Osteocyte (in vitro differentiated cells): ENCODE measurements at regions not wholly inside any gene's neighbourhood (a gene's known extent, or its start where the extent isn't known, plus 50 kb on each side); places are given as distances from the start of the nearest gene placed in this dataset.

ENCODE experiments used
- DNase-seq: peaks from one replicate; pipeline ENCODE4 v3.0.0; 2021; ENCODE audit warnings: mixed read lengths; ENCODE audit not compliant: unreplicated experiment; ENCODE audit errors: extremely low spot score
- H3K27ac Mint-ChIP-seq: one replicate; pipeline ENCODE4 v1.8.0; 2021; ENCODE audit warnings: mild to moderate bottlenecking, mixed read lengths; ENCODE audit not compliant: unreplicated experiment
- H3K27me3 Mint-ChIP-seq: one replicate; pipeline ENCODE4 v1.8.0; 2021; ENCODE audit warnings: mixed read lengths; ENCODE audit not compliant: unreplicated experiment
- H3K36me3 Mint-ChIP-seq: one replicate; pipeline ENCODE4 v1.8.0; 2021; ENCODE audit warnings: mixed read lengths; ENCODE audit not compliant: unreplicated experiment
- H3K4me1 Mint-ChIP-seq: one replicate; pipeline ENCODE4 v1.8.0; 2021; ENCODE audit warnings: mixed read lengths; ENCODE audit not compliant: unreplicated experiment
- H3K4me3 Mint-ChIP-seq: one replicate; pipeline ENCODE4 v1.8.0; 2021; ENCODE audit warnings: mild to moderate bottlenecking, moderate library complexity, mixed read lengths; ENCODE audit not compliant: unreplicated experiment
- H3K9me3 Mint-ChIP-seq: one replicate; pipeline ENCODE4 v1.8.0; 2021; ENCODE audit warnings: mixed read lengths; ENCODE audit not compliant: unreplicated experiment
- TF ChIP-seq, protein P1 (sequence below): fragments of 200-600 bp; sonication (generic); IDR thresholded peaks from 2 replicates; pipeline ENCODE4 v1.5.0; 2021; ENCODE audit warnings: antibody characterized with exemption, mild to moderate bottlenecking, moderate library complexity

DNA sequence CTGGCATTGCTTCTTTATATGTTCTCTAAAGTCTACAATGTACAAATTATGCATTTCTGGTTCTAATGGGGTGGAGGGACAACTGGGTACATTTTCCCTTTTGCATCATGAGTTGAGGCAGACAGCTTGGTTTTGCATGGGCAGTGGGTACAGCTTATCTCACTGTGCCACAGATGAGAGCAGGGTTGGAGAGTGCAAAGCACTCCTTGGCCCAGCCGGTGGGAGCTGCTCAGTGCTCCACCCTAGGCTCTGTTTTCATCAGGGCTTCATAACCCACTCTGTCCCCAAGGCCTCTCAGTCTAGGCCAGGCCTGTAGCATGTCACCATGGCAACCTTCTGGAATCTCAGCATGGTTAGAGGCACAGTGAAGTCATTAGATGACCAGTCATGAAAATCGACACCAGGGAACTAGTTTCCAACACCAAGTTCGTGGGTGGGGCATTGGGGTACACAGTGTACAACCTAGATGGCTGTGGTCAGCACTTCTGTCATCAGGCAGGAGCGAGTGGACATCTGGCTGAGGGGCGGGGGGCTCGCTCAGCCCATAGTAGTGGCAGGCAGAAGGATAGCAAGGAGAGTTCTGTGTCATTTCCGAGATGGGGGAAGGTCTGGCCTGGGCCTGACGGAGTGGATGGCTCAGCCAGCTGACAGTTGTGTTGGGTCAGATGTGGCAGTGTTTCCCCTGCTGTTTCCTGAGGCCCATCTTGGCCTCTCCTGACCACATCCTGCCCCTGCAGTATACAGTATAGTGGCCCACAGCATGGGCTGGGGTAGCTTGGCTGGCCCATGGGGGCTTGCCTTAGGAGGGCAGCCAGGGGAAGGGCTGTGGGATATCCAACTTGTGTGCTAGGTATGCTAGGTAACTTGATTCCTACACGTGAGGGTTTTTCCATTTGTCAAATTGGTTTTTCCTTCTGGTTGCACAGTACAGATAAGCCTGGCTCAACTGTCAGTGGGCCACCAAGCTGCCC is 75.7 kb upstream of the PRR23C start:
- H3K4me1 Mint-ChIP-seq, result peaks cover 2% of the 10 kb centered on the region
- no peak overlapping the region for H3K27ac Mint-ChIP-seq
- H3K4me3 Mint-ChIP-seq, result no peak overlapping the region
- TF ChIP-seq, protein P1, sequence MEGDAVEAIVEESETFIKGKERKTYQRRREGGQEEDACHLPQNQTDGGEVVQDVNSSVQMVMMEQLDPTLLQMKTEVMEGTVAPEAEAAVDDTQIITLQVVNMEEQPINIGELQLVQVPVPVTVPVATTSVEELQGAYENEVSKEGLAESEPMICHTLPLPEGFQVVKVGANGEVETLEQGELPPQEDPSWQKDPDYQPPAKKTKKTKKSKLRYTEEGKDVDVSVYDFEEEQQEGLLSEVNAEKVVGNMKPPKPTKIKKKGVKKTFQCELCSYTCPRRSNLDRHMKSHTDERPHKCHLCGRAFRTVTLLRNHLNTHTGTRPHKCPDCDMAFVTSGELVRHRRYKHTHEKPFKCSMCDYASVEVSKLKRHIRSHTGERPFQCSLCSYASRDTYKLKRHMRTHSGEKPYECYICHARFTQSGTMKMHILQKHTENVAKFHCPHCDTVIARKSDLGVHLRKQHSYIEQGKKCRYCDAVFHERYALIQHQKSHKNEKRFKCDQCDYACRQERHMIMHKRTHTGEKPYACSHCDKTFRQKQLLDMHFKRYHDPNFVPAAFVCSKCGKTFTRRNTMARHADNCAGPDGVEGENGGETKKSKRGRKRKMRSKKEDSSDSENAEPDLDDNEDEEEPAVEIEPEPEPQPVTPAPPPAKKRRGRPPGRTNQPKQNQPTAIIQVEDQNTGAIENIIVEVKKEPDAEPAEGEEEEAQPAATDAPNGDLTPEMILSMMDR, result no peak
- DNase-seq, result peak; percentile 76
- H3K27me3 Mint-ChIP-seq, result peaks cover 3% of the 10 kb centered on the region
- H3K9me3 Mint-ChIP-seq, result no peaks in the 10 kb centered on the region
- no peaks in the 10 kb centered on the region for H3K36me3 Mint-ChIP-seq

DNA sequence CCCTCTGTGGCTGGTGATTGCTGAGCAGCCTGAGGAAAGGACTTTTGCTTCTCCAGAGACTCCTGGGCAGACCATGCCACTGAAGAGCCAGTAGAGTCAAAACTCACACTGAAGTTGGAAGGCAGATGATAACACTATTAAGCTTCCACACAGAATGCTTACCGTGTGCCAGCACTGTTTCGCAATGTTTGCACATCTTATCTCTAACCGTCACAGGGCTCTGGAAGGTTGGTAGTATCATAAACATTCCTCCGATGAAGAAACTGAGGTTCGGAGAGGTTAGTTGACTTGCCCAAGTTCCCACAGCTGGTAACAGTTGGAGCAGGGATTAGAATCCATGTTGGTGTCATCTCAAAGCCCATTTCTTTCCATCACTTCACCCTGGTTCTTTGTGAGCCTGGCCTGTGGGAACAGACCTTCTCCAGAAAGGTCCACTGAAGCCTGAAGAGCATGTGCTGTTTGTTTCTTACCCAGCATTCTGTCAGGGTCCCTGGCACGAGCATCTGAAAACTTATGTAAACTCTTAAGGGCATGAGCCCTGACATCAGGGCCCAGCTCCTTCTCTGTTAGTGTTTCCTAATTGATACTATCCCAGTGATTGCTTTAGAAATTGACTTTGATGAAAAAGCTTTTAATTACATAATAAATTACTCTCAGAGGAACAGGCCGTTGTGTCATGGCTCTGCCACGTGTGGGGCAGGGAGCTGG is 77.0 kb upstream of the PRR23C start:
- DNase-seq, result peak; percentile 42
- Mint-ChIP-seq H3K4me1 (peaks cover 2% of the 10 kb centered on the region), H3K36me3 (no peaks in the 10 kb centered on the region), H3K4me3 (no peak overlapping the region), H3K27ac (no peak overlapping the region), H3K27me3 (peaks cover 3% of the 10 kb centered on the region), H3K9me3 (no peaks in the 10 kb centered on the region)
- TF ChIP-seq, protein P1, result no peak

DNA sequence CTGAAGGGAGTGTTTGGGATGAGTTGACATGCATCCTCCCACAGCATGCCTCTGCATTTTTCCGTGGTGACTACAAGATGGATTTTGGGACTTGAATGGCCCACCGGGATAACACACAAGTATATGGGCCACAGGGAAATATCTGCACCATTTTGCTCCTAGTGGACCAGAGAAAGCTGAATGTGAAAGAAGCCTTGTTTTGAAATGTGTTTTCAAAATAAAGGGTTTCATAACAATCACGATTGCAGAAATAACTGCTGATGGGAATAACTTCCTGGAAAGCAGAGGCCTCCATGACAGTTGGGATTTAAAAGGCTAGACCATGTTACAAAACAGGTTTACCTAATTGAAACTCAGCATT is 77.5 kb upstream of the PRR23C start:
- Mint-ChIP-seq H3K4me3 (no peak overlapping the region), H3K4me1 (peaks cover 2% of the 10 kb centered on the region), H3K36me3 (no peaks in the 10 kb centered on the region), H3K27ac (no peak overlapping the region), H3K27me3 (peaks cover 3% of the 10 kb centered on the region), H3K9me3 (no peaks in the 10 kb centered on the region)
- TF ChIP-seq, protein P1, result no peak
- DNase-seq, result no peak

DNA sequence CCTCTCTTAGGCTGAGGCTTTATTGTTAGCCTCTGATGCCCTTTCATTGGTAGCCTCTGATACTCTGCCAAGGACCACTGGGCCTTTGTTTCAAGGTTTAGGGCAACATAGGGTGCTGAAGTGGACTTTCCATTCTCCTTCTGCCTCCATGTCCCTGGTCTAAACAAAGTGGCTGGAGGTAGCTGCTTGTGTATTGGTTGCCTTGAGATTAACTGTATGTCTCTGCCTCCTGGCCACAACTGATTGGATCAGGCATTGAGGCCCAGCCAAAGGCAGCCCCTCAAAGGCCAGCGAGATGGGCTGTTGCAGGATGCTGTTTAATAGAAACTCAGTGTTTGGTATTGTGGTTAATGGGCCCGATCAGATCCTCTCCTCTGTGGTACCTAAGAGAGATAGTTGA is 77.9 kb upstream of the PRR23C start:
- Mint-ChIP-seq H3K4me1 (peaks cover 2% of the 10 kb centered on the region), H3K9me3 (no peaks in the 10 kb centered on the region), H3K27me3 (peaks cover 3% of the 10 kb centered on the region), H3K36me3 (no peaks in the 10 kb centered on the region), H3K4me3 (no peak overlapping the region), H3K27ac (no peak overlapping the region)
- TF ChIP-seq, protein P1, result no peak
- DNase-seq, result peak; percentile 32
